BE2C (cell line): ENCODE measurements at regions not wholly inside any gene's neighbourhood (a gene's known extent, or its start where the extent isn't known, plus 50 kb on each side); places are given as distances from the start of the nearest gene placed in this dataset.

Experiments
- DNase-seq: peaks from one replicate; pipeline ENCODE4 v3.0.0-alpha.2; 2020
- H3K27me3 ChIP-seq: fragments of 250-450 bp; sonication (Bioruptor Pico); 2 replicates; pipeline ENCODE4 v1.5.1; 2020; ENCODE audit warnings: mild to moderate bottlenecking
- H3K36me3 ChIP-seq: fragments of 250-450 bp; sonication (Bioruptor Pico); 2 replicates; pipeline ENCODE4 v1.5.1; 2020; ENCODE audit warnings: mild to moderate bottlenecking
- H3K4me1 ChIP-seq: fragments of 250-450 bp; sonication (Bioruptor Pico); 2 replicates; pipeline ENCODE4 v1.5.1; 2020
- H3K4me3 ChIP-seq: 2 replicates; pipeline ENCODE4 v1.5.1; 2011; ENCODE audit warnings: low read depth, low read length
- H3K9me3 ChIP-seq: fragments of 250-450 bp; sonication (Bioruptor Pico); 2 replicates; pipeline ENCODE4 v1.5.1; 2020
- TF ChIP-seq, protein P1 (sequence below): IDR thresholded peaks from 2 replicates; pipeline ENCODE4 v1.5.1; 2012; ENCODE audit warnings: mild to moderate bottlenecking, low read depth, low read length

DNA sequence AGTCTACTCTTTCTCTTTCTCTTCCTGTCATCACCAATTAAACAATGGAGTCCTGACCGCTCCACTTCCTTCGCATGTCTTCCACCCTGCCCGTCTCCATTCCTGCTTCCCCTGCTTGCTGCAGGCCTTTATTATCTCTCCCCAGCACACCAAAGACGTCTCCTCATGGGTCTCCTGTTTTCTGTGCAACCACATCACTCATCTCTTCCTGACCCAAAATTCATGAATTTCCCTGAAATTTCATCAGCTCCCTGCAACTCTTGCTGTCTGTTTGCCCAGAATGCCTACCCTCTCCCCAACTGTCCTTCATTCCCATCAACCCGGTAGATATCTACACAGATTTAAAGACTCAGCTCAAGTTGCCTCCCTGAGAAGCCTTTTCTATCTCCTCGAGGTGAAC lies 76.7 kb upstream of the ALOX12 start:
- Histone ChIP-seq H3K4me3 (no peak overlapping the region), H3K4me1 (no peaks in the 10 kb centered on the region), H3K27me3 (no peaks in the 10 kb centered on the region; the same call in 1 of the 2 replicates), H3K9me3 (no peaks in the 10 kb centered on the region), H3K36me3 (no peaks in the 10 kb centered on the region)
- no peak for DNase-seq
- TF ChIP-seq, protein P1, sequence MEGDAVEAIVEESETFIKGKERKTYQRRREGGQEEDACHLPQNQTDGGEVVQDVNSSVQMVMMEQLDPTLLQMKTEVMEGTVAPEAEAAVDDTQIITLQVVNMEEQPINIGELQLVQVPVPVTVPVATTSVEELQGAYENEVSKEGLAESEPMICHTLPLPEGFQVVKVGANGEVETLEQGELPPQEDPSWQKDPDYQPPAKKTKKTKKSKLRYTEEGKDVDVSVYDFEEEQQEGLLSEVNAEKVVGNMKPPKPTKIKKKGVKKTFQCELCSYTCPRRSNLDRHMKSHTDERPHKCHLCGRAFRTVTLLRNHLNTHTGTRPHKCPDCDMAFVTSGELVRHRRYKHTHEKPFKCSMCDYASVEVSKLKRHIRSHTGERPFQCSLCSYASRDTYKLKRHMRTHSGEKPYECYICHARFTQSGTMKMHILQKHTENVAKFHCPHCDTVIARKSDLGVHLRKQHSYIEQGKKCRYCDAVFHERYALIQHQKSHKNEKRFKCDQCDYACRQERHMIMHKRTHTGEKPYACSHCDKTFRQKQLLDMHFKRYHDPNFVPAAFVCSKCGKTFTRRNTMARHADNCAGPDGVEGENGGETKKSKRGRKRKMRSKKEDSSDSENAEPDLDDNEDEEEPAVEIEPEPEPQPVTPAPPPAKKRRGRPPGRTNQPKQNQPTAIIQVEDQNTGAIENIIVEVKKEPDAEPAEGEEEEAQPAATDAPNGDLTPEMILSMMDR, result no peak

GRCh38 chr17:6923385-6923784 lies 72.5 kb upstream of the ALOX12 start:
- Histone ChIP-seq H3K4me1 (no peaks in the 10 kb centered on the region), H3K36me3 (no peaks in the 10 kb centered on the region), H3K9me3 (no peaks in the 10 kb centered on the region), H3K27me3 (no peaks in the 10 kb centered on the region), H3K4me3 (no peak overlapping the region)
- TF ChIP-seq, protein P1, result no peak
- no peak for DNase-seq

GRCh38 chr17:6924208-6924607 lies 71.6 kb upstream of the ALOX12 start:
- TF ChIP-seq, protein P1, result no peak

DNA sequence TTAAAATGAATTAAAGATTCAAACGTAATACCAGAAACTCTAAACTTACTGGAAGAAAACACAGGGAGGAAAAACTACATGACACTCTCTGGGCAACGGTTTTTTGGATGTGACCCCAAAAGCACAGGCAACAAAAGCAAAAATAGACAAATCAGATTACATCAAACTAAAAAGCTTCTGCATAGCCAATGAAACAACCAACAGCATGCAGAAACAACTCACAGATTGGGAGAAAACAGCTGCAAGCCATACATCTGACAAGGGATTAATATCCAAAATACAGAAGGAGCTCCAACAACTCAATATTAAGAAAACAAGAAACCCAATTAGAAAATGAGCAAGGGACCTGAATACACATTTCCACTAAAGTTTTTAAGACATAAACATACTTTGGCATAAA lies 69.2 kb upstream of the ALOX12 start:
- Histone ChIP-seq H3K36me3 (no peaks in the 10 kb centered on the region), H3K4me1 (no peaks in the 10 kb centered on the region), H3K27me3 (peaks cover 6% of the 10 kb centered on the region; the same call in 1 of the 2 replicates), H3K9me3 (no peaks in the 10 kb centered on the region), H3K4me3 (no peak overlapping the region)
- TF ChIP-seq, protein P1, result no peak
- no peak for DNase-seq

More at GRCh38 chr17:6924208-6924607, 71.6 kb upstream of the ALOX12 start:
- no peaks in the 10 kb centered on the region for H3K36me3 ChIP-seq
- H3K27me3 ChIP-seq, result no peaks in the 10 kb centered on the region
- DNase-seq, result no peak
- no peak overlapping the region for H3K4me3 ChIP-seq
- H3K4me1 ChIP-seq, result no peaks in the 10 kb centered on the region
- H3K9me3 ChIP-seq, result no peaks in the 10 kb centered on the region

DNA sequence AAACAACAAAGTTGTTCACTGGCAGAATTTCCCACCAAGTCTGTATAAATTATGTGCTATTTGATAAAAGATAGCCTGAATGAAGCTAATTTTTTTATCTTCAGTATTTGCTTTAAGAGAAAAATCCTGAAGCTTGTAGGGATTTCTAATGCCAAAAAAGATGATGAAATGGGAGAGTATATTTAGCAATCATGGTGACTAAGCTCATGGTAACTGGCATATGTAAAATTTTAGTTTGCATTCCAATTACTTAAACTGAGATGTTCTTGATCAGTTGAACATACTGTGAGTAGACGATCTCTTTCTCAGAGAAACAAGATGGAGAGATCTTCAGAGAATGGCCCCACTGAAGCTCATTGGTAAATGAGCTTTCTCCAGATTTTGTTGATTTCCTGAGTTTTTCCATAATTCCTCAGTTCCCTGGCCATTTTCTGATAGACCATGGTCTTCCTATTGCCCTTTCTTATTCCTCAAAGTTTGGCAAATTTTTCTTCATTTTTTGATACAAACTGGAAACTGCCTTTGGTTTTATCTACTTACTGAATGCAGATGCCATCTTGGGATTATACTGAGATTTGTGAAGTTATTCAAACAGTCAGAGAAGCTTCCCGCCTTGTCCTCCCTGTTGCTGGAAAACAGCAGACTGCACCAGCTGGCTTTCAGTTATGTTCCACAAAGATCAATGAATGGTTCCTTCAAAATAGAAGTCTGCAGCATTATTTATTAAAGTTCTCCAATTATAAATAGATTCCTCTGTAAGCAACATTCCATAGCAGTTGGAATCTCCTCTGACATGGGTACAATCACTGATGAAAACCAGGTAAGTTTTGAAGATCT lies 68.3 kb upstream of the ALOX12 start:
- TF ChIP-seq, protein P1, result no peak
- no peak for DNase-seq
- peaks cover 6% of the 10 kb centered on the region; the same call in 1 of the 2 replicates for H3K27me3 ChIP-seq
- H3K4me3 ChIP-seq, result no peak overlapping the region
- no peaks in the 10 kb centered on the region for H3K36me3 ChIP-seq
- no peaks in the 10 kb centered on the region for H3K9me3 ChIP-seq
- no peaks in the 10 kb centered on the region for H3K4me1 ChIP-seq

GRCh38 chr17:6928193-6928592 lies 67.7 kb upstream of the ALOX12 start:
- TF ChIP-seq, protein P1, result no peak

More at GRCh38 chr17:6928193-6928592, 67.7 kb upstream of the ALOX12 start:
- no peak for DNase-seq
- H3K4me3 ChIP-seq, result no peak overlapping the region
- no peaks in the 10 kb centered on the region for H3K9me3 ChIP-seq
- no peaks in the 10 kb centered on the region for H3K4me1 ChIP-seq
- no peaks in the 10 kb centered on the region for H3K36me3 ChIP-seq
- peaks cover 6% of the 10 kb centered on the region; the same call in 1 of the 2 replicates for H3K27me3 ChIP-seq
